Common myeloid progenitor, CD34-positive (primary cell): ENCODE measurements at regions not wholly inside any gene's neighbourhood (a gene's known extent, or its start where the extent isn't known, plus 50 kb on each side); places are given as distances from the start of the nearest gene placed in this dataset.

Source experiments
- CTCF ChIA-PET: fragments of 350-600 bp; sonication (Branson Sonifier 250); formaldehyde crosslinking; loops from one replicate; lab custom pipeline; 2021; ENCODE audit warnings: antibody characterized with exemption; lab: Charles Lee
- POLR2A ChIA-PET: fragments of 350-600 bp; sonication (Branson Sonifier 250); formaldehyde crosslinking; loops from one replicate; lab custom pipeline; 2021; ENCODE audit warnings: antibody characterized with exemption; lab: Charles Lee
- DNase-seq, 3 donors: peaks; one replicate each; pipeline versions ENCODE4 v3.0.0 to v3.0.0-alpha.2; 2013
- H3K27ac ChIP-seq, 2 experiments: 1 replicate in 1 of 2; 2 replicates in 1 of 2; pipeline ENCODE4 v1.7.0; 2013; ENCODE audit warnings: inconsistent platforms in 2 of 2, low read length in 2 of 2, mild to moderate bottlenecking in 2 of 2, low read depth in 1 of 2, moderate library complexity in 1 of 2; ENCODE audit not compliant: severe bottlenecking in 2 of 2, insufficient read depth in 1 of 2, poor library complexity in 1 of 2
- H3K27me3 ChIP-seq, 5 experiments: replicated peaks in 2 of 5; 1 replicate in 3 of 5; 2 replicates in 2 of 5; pipeline versions ENCODE4 v1.6.1 to v1.7.0; 2013; ENCODE audit warnings: low read length in 4 of 5, mild to moderate bottlenecking in 2 of 5, moderate library complexity in 2 of 5, inconsistent platforms in 1 of 5; ENCODE audit not compliant: insufficient read depth in 5 of 5, control insufficient read depth in 4 of 5
- H3K36me3 ChIP-seq, 4 experiments: 1 replicate in 2 of 4; 2 replicates in 2 of 4; pipeline versions ENCODE4 v1.6.1 to v1.7.0; 2013; ENCODE audit warnings: low read length in 3 of 4, control low read depth in 1 of 4, mild to moderate bottlenecking in 1 of 4; ENCODE audit not compliant: control insufficient read depth in 4 of 4, insufficient read depth in 4 of 4
- H3K4me1 ChIP-seq, 4 experiments: 1 replicate in 3 of 4; 2 replicates in 1 of 4; pipeline versions ENCODE4 v1.6.1 to v1.7.1; 2013; ENCODE audit warnings: low read length in 3 of 4, mild to moderate bottlenecking in 3 of 4, control low read depth in 1 of 4, inconsistent platforms in 1 of 4, moderate library complexity in 1 of 4; ENCODE audit not compliant: control insufficient read depth in 4 of 4, insufficient read depth in 4 of 4; ENCODE audit errors: control extremely low read depth in 1 of 4
- H3K4me3 ChIP-seq, 7 experiments: 1 replicate in 4 of 7; 2 replicates in 3 of 7; pipeline versions ENCODE4 v1.5.1 to v1.7.0; 2013; ENCODE audit warnings: mild to moderate bottlenecking in 7 of 7, low read length in 6 of 7, moderate library complexity in 6 of 7, inconsistent platforms in 2 of 7, low read depth in 2 of 7, control low read depth in 1 of 7; ENCODE audit not compliant: insufficient read depth in 4 of 7, control insufficient read depth in 1 of 7; ENCODE audit errors: extremely low read depth in 1 of 7
- H3K9me3 ChIP-seq, 5 experiments: 1 replicate in 4 of 5; 2 replicates in 1 of 5; pipeline versions ENCODE4 v1.6.1 to v1.7.1; 2013; ENCODE audit warnings: low read length in 4 of 5, mild to moderate bottlenecking in 2 of 5, inconsistent platforms in 1 of 5, low read depth in 1 of 5, moderate library complexity in 1 of 5; ENCODE audit not compliant: control insufficient read depth in 4 of 5, insufficient read depth in 2 of 5; ENCODE audit errors: control extremely low read depth in 1 of 5
- WGBS: methylation state at CpG from one replicate; pipeline ENCODE4 v1.1.5; 2013; ENCODE audit not compliant: insufficient coverage; 5-methylcytosine and 5-hydroxymethylcytosine counted together

DNA sequence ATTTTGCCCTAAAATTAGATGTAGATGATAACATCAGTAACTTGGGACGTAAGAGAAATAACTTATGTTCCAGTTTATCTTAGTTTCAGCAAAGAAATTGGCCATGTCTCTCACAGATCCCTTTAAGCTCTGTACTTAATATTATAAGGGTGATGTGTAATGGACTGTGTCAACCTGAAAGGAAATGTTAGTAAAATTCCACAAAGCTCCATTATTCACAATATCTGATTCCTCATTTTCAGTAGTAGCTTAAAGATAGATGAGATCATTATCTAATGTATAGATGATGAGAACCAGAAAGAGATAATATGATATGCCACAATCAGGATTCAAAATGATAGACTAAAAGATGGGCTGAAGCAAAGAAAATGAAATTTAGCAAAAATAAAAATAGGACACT lies 316.8 kb upstream of the CHRM2 start:
- no peak overlapping the region for H3K27ac ChIP-seq
- no peak overlapping the region for H3K4me3 ChIP-seq
- no peaks in the 10 kb centered on the region for H3K27me3 ChIP-seq
- ChIA-PET POLR2A (no interaction called here), CTCF (no interaction called here)
- no peaks in the 10 kb centered on the region for H3K4me1 ChIP-seq
- no peaks in the 10 kb centered on the region for H3K9me3 ChIP-seq
- WGBS, result no CpG with 5 or more reads among the region's 1 CpG
- H3K36me3 ChIP-seq, result no peaks in the 10 kb centered on the region
- no peak for DNase-seq

DNA sequence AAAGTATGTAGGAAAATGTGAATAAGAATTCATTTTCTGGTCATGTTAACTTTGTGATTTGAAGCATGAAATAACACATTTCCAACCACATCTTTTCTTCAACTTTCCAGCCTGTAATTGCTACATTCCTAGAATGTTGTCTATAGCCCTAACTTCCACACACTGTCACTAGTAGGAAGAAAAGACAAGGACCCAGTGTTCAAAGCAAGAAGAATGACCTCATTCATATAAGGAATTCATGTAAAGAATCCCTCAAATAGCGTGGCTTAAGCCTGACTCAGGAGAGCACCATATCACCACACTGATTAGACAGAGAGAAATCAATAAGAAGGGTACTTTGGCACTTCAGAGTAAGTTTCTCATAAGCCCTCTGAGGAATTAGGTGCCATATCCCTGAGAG lies 318.7 kb upstream of the CHRM2 start:
- no peak overlapping the region for H3K27ac ChIP-seq
- no peaks in the 10 kb centered on the region for H3K4me1 ChIP-seq
- POLR2A ChIA-PET, result no interaction called here
- no peaks in the 10 kb centered on the region for H3K36me3 ChIP-seq
- no peaks in the 10 kb centered on the region for H3K27me3 ChIP-seq
- WGBS, result 100% methylated on average over 1 of the region's 1 CpG
- DNase-seq, result no peak
- no peaks in the 10 kb centered on the region for H3K9me3 ChIP-seq
- CTCF ChIA-PET, result no interaction called here
- no peak overlapping the region for H3K4me3 ChIP-seq

DNA sequence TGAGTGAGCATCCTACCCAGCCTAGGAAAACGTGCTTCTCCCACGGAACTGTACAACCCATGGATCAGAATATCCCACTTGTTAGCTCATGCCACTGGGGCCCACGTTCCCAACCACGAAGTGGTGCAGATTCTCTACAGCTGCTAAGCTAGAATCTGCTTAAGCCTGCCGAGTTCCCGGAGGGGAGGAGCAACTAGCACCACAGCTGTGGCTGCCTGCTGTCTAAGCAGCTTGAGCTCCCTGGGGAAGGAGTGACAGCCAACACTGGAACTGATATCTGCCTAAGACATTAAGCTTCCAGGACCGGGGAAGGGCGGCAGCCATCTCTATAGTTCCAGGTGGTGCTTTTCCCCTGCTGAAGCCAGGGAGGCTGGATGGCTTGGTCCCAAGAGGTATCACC lies 334.7 kb upstream of the CHRM2 start:
- peaks cover 0 to 7% (median 0%) of the 10 kb centered on the region in 5 experiments for H3K9me3 ChIP-seq
- H3K4me3 ChIP-seq, result no peak overlapping the region
- H3K36me3 ChIP-seq, result no peaks in the 10 kb centered on the region
- ChIA-PET POLR2A (no interaction called here), CTCF (no interaction called here)
- 91% methylated on average over 8 of the region's 8 CpGs for WGBS
- no peaks in the 10 kb centered on the region for H3K4me1 ChIP-seq
- H3K27me3 ChIP-seq, result no peaks in the 10 kb centered on the region
- no peak overlapping the region for H3K27ac ChIP-seq
- DNase-seq, result no peak

DNA sequence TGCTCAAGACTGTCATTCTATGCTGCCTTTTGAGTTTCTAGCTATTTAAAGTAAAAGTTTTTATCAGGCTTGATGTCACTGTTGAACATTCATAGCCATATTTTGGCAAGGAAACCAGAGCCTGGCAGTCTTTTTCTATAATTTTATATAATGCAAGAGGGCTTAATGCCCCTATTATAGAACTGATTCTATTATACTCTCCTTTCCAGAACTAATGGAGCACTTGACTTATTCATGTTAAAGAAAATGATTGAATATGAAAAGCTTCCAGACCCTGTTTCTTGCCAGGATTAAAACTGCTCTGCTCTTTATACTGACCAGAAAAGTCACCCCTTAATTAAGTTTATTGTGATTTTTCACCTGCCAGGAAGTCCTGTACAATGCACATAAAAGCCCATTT lies 337.6 kb upstream of the CHRM2 start:
- H3K9me3 ChIP-seq, result peaks cover 0 to 9% (median 4%) of the 10 kb centered on the region in 5 experiments
- no peak overlapping the region for H3K4me3 ChIP-seq
- H3K36me3 ChIP-seq, result no peaks in the 10 kb centered on the region
- H3K27ac ChIP-seq, result no peak overlapping the region
- no peaks in the 10 kb centered on the region for H3K4me1 ChIP-seq
- ChIA-PET POLR2A (no interaction called here), CTCF (no interaction called here)
- no peak for DNase-seq
- no peaks in the 10 kb centered on the region for H3K27me3 ChIP-seq

DNA sequence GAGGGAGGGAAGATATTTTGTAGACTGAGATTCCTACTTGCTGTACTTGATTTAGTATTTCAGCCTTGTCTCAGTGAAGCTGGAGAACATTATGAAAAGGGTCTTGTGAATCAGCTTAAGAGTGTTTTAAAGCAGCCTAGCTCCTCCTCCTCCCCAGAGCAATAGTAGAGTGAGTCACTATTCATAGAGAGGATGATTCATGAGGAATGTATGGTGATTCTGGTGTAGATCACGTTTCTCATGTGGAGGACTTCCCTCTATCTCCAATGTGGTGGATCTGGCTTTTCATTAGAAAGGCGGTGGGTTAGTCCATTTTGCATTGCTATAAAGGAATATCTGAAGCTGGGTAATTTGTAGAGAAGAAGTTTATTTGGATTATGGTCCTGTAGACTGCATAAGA lies 340.1 kb upstream of the CHRM2 start:
- WGBS, result 100% methylated on average over 1 of the region's 2 CpGs
- Histone ChIP-seq H3K4me1 (no peaks in the 10 kb centered on the region), H3K36me3 (no peaks in the 10 kb centered on the region), H3K4me3 (no peak overlapping the region), H3K27ac (no peak overlapping the region), H3K9me3 (peaks cover 0 to 4% (median 3%) of the 10 kb centered on the region in 5 experiments), H3K27me3 (no peaks in the 10 kb centered on the region)
- POLR2A ChIA-PET, result no interaction called here
- no peak for DNase-seq
- CTCF ChIA-PET, result no interaction called here

DNA sequence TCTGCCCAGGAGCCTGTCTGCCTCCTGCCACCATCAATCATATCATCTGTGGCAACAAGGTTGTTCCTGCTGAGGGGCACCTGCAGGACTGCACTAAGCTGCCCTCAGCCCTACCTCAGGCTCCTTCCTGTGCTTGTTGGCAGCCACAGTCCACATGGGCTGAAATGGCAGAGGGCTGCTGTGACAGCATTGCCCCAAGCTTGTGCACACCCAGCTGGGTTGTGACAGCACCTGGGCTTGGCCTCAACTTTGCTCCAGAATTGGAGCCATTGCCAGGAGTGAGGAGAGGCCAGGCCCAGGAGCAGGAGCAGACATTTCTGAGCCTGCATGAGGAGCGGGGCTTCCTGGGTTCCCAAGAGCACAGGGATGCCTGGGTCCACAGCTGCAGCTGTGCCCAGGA lies 340.9 kb upstream of the CHRM2 start:
- H3K9me3 ChIP-seq, result peaks cover 0 to 4% (median 2%) of the 10 kb centered on the region in 5 experiments
- H3K4me1 ChIP-seq, result no peaks in the 10 kb centered on the region
- no peak overlapping the region for H3K4me3 ChIP-seq
- no peaks in the 10 kb centered on the region for H3K36me3 ChIP-seq
- H3K27me3 ChIP-seq, result no peaks in the 10 kb centered on the region
- WGBS, result 100% methylated on average over 1 of the region's 1 CpG
- ChIA-PET POLR2A (no interaction called here), CTCF (no interaction called here)
- H3K27ac ChIP-seq, result no peak overlapping the region
- no peak for DNase-seq

DNA sequence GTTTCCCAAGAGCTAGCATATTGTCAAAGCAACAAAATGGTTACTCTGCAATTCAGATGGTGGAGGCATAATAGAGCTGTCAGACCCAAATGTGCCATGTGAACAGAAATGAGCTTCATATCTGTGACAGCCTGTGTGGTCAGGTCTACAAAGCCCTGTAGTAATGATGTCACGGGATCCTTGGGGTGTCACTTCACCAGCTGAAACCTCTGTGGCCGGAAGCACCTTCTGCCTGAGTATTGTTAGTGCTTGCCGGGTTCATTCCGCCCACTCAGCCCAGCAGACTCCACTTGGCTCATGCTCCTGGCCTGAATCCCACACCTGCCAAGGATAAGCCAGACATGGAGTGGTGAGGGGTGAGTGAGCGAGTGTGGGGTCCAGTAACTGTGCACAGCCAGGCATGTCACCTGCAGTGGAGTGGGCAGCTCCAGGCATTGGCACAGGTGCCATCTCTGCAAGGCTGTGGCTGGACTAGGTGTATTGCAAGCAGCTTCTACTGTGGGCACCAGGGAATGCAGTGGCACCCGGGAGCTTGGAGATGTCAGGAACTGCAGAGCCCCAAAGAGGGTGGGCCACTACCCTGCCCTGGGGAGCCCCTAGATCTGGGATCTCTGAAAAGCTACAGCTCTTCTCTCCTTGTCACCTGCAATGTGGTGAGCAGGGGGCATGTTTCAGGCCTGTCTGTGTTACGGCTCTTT lies 341.9 kb upstream of the CHRM2 start:
- H3K36me3 ChIP-seq, result no peaks in the 10 kb centered on the region
- H3K9me3 ChIP-seq, result peaks cover 0 to 4% (median 2%) of the 10 kb centered on the region in 5 experiments
- ChIA-PET CTCF (no interaction called here), POLR2A (no interaction called here)
- H3K27me3 ChIP-seq, result no peaks in the 10 kb centered on the region
- no peaks in the 10 kb centered on the region for H3K4me1 ChIP-seq
- WGBS, result 94% methylated on average over 6 of the region's 7 CpGs
- H3K4me3 ChIP-seq, result no peak overlapping the region
- no peak overlapping the region for H3K27ac ChIP-seq
- DNase-seq, result no peak
